Parathyroid adenoma (tissue), 2 donors: ENCODE measurements at regions not wholly inside any gene's neighbourhood (a gene's known extent, or its start where the extent isn't known, plus 50 kb on each side); places are given as distances from the start of the nearest gene placed in this dataset.

Experiments
- H2AFZ ChIP-seq: fragments of 300-600 bp; sonication (generic); one replicate; pipeline ENCODE4 v1.7.0; 2017; ENCODE audit warnings: antibody characterized with exemption, mild to moderate bottlenecking
- H3K27ac ChIP-seq: fragments of 300-600 bp; sonication (generic); one replicate; pipeline ENCODE4 v1.7.0; 2017
- H3K27me3 ChIP-seq: fragments of 300-600 bp; sonication (generic); one replicate; pipeline ENCODE4 v1.7.0; 2017; ENCODE audit warnings: low read length; ENCODE audit not compliant: control insufficient read depth, insufficient read depth
- H3K36me3 ChIP-seq: fragments of 300-600 bp; sonication (generic); one replicate; pipeline ENCODE4 v1.7.0; 2017; ENCODE audit warnings: low read length; ENCODE audit not compliant: control insufficient read depth, insufficient read depth
- H3K4me1 ChIP-seq: fragments of 300-600 bp; sonication (generic); one replicate; pipeline ENCODE4 v1.7.0; 2017; ENCODE audit warnings: control low read depth
- H3K4me2 ChIP-seq: fragments of 300-600 bp; sonication (generic); one replicate; pipeline ENCODE4 v1.7.0; 2017; ENCODE audit warnings: low read length
- H3K4me3 ChIP-seq: fragments of 300-600 bp; sonication (generic); one replicate; pipeline ENCODE4 v1.7.0; 2017; ENCODE audit warnings: low read depth, low read length
- H3K79me2 ChIP-seq: fragments of 300-600 bp; sonication (generic); one replicate; pipeline ENCODE4 v1.7.0; 2017; ENCODE audit warnings: control low read depth
- H3K9ac ChIP-seq: fragments of 300-600 bp; sonication (generic); one replicate; pipeline ENCODE4 v1.7.0; 2017; ENCODE audit warnings: mild to moderate bottlenecking
- H3K9me3 ChIP-seq: fragments of 300-600 bp; sonication (generic); one replicate; pipeline ENCODE4 v1.7.0; 2017; ENCODE audit warnings: low read length; ENCODE audit not compliant: control insufficient read depth
- CTCF ChIP-seq: fragments of 300-600 bp; sonication (generic); IDR thresholded peaks from one replicate; pipeline ENCODE4 v1.7.0; 2017; ENCODE audit warnings: antibody characterized with exemption, mild to moderate bottlenecking
- donor health status: primary hyperparathyroidism.

- no peak overlapping the region for H3K27ac ChIP-seq
- no peak for TF ChIP-seq CTCF
- H3K79me2 ChIP-seq = no peaks in the 10 kb centered on the region
- H3K9ac ChIP-seq = no peak overlapping the region
- no peaks in the 10 kb centered on the region for H3K4me1 ChIP-seq
- no peaks in the 10 kb centered on the region for H3K36me3 ChIP-seq
- H3K9me3 ChIP-seq = no peaks in the 10 kb centered on the region
- no peaks in the 10 kb centered on the region for H3K27me3 ChIP-seq
- no peak overlapping the region for H3K4me2 ChIP-seq
- H3K4me3 ChIP-seq = no peak overlapping the region
- no peak overlapping the region for H2AFZ ChIP-seq
Measured at GRCh38 chr13:95492044-95492801, 60.3 kb upstream of the CLDN10 start.

DNA sequence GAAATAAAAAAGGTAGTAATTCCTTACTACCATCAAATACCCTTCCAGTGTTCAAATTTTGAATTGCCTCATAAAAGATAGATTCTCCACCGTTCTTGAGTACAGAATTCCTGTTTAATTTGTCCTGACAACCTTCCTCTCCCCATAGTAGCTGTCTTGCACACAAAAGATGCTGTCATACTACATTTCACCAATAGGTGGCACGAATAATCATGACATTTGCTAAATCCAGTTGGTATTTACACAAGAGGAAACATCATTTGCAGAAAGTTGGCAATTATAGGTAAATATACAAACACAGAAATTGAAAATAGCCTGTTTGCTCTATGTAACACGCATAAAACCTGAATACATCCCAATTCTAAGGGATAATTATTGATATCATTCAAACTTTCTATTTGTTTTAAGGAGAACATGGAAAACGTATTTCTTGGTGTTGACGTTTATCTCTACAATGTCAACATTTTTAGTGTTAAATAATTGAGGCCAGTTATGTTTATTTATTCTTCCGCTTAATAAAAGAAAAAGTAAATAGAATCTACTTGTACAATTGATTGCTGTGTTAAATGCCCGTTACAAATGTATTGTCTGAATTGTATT lies 58.3 kb upstream of the CLDN10 start:
- Histone ChIP-seq H3K4me1 (no peaks in the 10 kb centered on the region), H3K4me2 (no peak overlapping the region), H3K27ac (no peak overlapping the region), H3K27me3 (no peaks in the 10 kb centered on the region), H3K9ac (no peak overlapping the region), H3K36me3 (no peaks in the 10 kb centered on the region), H3K4me3 (no peak overlapping the region), H3K79me2 (no peaks in the 10 kb centered on the region), H3K9me3 (no peaks in the 10 kb centered on the region), H2AFZ (no peak overlapping the region)
- TF ChIP-seq CTCF = peak; percentile 55

- H3K4me2 ChIP-seq = no peak overlapping the region
- H2AFZ ChIP-seq = no peak overlapping the region
- H3K9ac ChIP-seq = no peak overlapping the region
- no peak overlapping the region for H3K27ac ChIP-seq
- no peaks in the 10 kb centered on the region for H3K9me3 ChIP-seq
- no peaks in the 10 kb centered on the region for H3K27me3 ChIP-seq
- H3K4me1 ChIP-seq = no peaks in the 10 kb centered on the region
- TF ChIP-seq CTCF = no peak
- no peak overlapping the region for H3K4me3 ChIP-seq
- H3K36me3 ChIP-seq = no peaks in the 10 kb centered on the region
- no peaks in the 10 kb centered on the region for H3K79me2 ChIP-seq
Measured at GRCh38 chr13:95496485-95496884, 56.0 kb upstream of the CLDN10 start.

DNA sequence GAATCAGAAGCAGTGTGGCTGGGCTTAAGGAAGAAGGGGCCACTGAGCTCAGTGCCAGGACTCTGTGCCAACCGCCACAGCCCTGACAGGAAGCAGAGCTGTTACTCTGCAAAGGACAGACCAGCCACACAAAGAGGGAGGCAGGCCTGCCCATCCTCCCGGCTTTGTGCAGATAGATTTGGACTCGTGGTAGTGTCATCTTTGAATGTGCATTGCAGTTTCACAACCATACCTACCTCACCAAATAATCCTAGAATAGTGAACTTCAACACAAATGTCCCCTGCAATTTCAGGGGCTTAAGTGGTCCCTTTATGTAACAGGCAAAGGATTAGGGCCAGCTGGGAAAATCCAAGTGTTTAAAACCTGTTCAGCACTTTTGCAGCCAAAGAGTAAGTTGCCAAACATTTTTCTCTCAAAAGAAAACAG lies 55.1 kb upstream of the CLDN10 start:
- Histone ChIP-seq H3K27ac (no peak overlapping the region), H3K4me1 (no peaks in the 10 kb centered on the region), H3K4me2 (no peak overlapping the region), H3K36me3 (no peaks in the 10 kb centered on the region), H3K4me3 (no peak overlapping the region), H2AFZ (no peak overlapping the region), H3K79me2 (no peaks in the 10 kb centered on the region), H3K9ac (no peak overlapping the region), H3K9me3 (no peaks in the 10 kb centered on the region), H3K27me3 (no peaks in the 10 kb centered on the region)
- TF ChIP-seq CTCF = no peak

DNA sequence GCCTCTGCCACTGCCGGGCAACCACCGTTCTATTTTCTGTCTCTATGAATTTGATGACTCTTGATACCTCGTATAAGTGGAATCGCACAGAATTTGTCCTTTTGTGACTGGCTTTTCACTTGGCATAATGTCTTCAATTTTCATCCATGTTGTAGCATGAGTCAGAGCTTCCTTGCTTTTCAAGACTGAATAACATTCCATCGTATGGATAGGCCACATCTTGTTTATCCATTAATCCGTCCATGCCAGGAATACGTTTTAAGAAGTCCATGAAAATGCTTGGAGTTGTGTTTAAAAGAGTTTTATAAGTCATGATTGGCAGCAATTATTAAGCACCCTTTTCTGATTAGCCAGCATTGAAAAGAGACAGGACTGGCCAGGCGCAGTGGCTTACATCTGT lies 53.6 kb upstream of the CLDN10 start:
- no peaks in the 10 kb centered on the region for H3K9me3 ChIP-seq
- H3K4me3 ChIP-seq = no peak overlapping the region
- H3K27ac ChIP-seq = no peak overlapping the region
- no peak for TF ChIP-seq CTCF
- no peak overlapping the region for H3K9ac ChIP-seq
- H2AFZ ChIP-seq = no peak overlapping the region
- H3K79me2 ChIP-seq = no peaks in the 10 kb centered on the region
- H3K4me1 ChIP-seq = no peaks in the 10 kb centered on the region
- H3K36me3 ChIP-seq = no peaks in the 10 kb centered on the region
- H3K4me2 ChIP-seq = no peak overlapping the region
- H3K27me3 ChIP-seq = no peaks in the 10 kb centered on the region
